ENCODE measurements at regions not wholly inside any gene's neighbourhood (a gene's known extent, or its start where the extent isn't known, plus 50 kb on each side); places are given as distances from the start of the nearest gene placed in this dataset.

DNA sequence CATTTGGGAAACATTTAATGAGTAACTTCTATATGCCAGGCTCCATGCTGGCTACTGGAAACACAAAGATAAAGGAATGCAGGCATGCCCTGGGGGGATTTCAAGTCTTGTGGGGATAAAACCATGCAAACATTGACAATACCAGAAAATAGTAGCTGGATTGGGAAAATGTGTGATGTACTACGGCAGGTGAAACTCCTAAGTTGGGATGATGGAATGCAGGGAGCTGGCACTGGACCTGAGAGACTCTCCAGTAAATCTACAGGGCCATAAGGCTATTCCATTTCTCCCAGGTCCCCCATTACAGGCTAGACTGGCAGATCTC, 68.2 kb upstream of the NTRK3 start:
- TF ChIP-seq GABPA (IDR thresholded peaks at IDR 0.05; ENCODE audit: low read depth): no peak
- TF ChIP-seq, protein P1, sequence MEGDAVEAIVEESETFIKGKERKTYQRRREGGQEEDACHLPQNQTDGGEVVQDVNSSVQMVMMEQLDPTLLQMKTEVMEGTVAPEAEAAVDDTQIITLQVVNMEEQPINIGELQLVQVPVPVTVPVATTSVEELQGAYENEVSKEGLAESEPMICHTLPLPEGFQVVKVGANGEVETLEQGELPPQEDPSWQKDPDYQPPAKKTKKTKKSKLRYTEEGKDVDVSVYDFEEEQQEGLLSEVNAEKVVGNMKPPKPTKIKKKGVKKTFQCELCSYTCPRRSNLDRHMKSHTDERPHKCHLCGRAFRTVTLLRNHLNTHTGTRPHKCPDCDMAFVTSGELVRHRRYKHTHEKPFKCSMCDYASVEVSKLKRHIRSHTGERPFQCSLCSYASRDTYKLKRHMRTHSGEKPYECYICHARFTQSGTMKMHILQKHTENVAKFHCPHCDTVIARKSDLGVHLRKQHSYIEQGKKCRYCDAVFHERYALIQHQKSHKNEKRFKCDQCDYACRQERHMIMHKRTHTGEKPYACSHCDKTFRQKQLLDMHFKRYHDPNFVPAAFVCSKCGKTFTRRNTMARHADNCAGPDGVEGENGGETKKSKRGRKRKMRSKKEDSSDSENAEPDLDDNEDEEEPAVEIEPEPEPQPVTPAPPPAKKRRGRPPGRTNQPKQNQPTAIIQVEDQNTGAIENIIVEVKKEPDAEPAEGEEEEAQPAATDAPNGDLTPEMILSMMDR (IDR thresholded peaks at IDR 0.05; ENCODE audit: insufficient read depth, low read length): no peak
- TF ChIP-seq POLR2AphosphoS5 (IDR thresholded peaks at IDR 0.05; ENCODE audit: low read depth): no peak
- TF ChIP-seq, protein P2, sequence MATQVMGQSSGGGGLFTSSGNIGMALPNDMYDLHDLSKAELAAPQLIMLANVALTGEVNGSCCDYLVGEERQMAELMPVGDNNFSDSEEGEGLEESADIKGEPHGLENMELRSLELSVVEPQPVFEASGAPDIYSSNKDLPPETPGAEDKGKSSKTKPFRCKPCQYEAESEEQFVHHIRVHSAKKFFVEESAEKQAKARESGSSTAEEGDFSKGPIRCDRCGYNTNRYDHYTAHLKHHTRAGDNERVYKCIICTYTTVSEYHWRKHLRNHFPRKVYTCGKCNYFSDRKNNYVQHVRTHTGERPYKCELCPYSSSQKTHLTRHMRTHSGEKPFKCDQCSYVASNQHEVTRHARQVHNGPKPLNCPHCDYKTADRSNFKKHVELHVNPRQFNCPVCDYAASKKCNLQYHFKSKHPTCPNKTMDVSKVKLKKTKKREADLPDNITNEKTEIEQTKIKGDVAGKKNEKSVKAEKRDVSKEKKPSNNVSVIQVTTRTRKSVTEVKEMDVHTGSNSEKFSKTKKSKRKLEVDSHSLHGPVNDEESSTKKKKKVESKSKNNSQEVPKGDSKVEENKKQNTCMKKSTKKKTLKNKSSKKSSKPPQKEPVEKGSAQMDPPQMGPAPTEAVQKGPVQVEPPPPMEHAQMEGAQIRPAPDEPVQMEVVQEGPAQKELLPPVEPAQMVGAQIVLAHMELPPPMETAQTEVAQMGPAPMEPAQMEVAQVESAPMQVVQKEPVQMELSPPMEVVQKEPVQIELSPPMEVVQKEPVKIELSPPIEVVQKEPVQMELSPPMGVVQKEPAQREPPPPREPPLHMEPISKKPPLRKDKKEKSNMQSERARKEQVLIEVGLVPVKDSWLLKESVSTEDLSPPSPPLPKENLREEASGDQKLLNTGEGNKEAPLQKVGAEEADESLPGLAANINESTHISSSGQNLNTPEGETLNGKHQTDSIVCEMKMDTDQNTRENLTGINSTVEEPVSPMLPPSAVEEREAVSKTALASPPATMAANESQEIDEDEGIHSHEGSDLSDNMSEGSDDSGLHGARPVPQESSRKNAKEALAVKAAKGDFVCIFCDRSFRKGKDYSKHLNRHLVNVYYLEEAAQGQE (IDR thresholded peaks at IDR 0.05; ENCODE audit: insufficient replicate concordance, low read depth): no peak
- TF ChIP-seq SPI1 (IDR thresholded peaks at IDR 0.05; ENCODE audit: borderline replicate concordance, low read depth): no peak
- Histone ChIP-seq H3K27me3 (ENCODE audit: insufficient read depth, poor library complexity, severe bottlenecking) (peaks cover 2% of the 10 kb centered on the region), H3K27ac (replicated peaks) (no peak overlapping the region), H3K4me3 (replicated peaks; ENCODE audit: insufficient read depth, low read length) (no peak overlapping the region)
- DNase-seq (ENCODE audit: low read depth in 1 of 2, low spot score in 1 of 2): no peak

DNA sequence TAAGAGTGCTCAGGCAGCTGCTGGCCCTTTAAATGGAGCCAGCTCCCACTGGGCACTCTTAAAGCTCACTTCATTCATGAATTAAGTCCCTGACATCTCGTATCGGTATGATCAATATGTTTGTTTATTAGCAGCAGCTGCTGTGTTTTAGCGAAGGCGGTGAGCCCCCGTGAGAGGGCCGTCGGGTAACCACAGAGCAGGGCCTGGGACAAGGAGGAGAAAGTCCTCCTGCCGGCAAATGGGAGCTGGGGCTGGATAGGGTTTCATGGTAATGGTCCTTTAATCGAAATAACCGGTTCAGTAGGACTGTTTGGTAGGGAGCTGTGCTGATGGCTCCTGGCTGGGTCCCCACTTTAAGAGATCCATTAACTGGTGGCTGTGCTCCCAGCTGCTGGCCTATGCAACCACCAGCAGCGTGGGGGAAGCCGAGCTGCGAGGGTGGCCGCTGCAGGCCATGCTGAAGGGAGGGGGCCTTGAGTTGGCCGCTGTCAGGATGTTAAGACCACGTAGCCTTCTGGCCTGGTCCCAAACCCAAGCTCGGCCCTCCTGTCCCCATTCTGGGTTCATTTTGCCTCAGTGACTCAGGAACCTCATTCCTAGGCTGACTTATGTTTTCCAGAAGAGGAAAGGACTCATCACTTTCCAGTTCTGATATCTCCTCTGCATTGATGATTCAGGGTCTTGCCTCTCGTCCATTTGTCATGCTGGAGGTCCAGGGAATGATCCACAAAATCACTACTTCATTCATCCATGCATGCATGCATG, 67.6 kb upstream of the NTRK3 start:
- no peak overlapping the region for H3K27ac ChIP-seq (replicated peaks)
- TF ChIP-seq GABPA (IDR thresholded peaks at IDR 0.05; ENCODE audit: low read depth) (no peak), POLR2AphosphoS5 (IDR thresholded peaks at IDR 0.05; ENCODE audit: low read depth) (no peak), SPI1 (IDR thresholded peaks at IDR 0.05; ENCODE audit: borderline replicate concordance, low read depth) (no peak)
- TF ChIP-seq, protein P1 (IDR thresholded peaks at IDR 0.05; ENCODE audit: insufficient read depth, low read length): no peak
- TF ChIP-seq, protein P2 (IDR thresholded peaks at IDR 0.05; ENCODE audit: insufficient replicate concordance, low read depth): no peak
- H3K4me3 ChIP-seq (replicated peaks; ENCODE audit: insufficient read depth, low read length): no peak overlapping the region
- H3K27me3 ChIP-seq (ENCODE audit: insufficient read depth, poor library complexity, severe bottlenecking): peaks cover 2% of the 10 kb centered on the region
- no peak for DNase-seq (ENCODE audit: low read depth in 1 of 2, low spot score in 1 of 2)

DNA sequence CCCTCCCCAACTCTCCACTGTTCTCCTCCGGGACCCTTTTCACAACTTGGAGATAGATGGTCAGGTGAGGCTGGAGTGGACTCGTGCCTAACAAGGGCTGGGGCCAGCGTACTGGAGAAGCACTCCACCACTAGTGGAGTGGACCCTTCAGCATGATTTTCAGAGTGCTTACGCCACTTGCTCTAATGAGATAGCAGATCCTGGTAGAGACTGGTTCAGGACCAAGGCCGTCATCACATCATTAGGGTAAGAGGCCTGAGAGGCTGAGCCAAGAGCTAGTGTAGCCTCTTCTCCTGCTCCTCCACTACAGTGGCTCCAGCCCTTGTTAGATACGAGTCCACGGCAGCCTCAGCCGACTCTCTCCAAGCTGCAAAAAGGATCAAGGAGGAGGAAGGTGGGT, 66.9 kb upstream of the NTRK3 start:
- Histone ChIP-seq H3K27me3 (ENCODE audit: insufficient read depth, poor library complexity, severe bottlenecking) (peaks cover 2% of the 10 kb centered on the region), H3K27ac (replicated peaks) (no peak overlapping the region), H3K4me3 (replicated peaks; ENCODE audit: insufficient read depth, low read length) (no peak overlapping the region)
- no peak for TF ChIP-seq POLR2AphosphoS5 (IDR thresholded peaks at IDR 0.05; ENCODE audit: low read depth)
- no peak for TF ChIP-seq SPI1 (IDR thresholded peaks at IDR 0.05; ENCODE audit: borderline replicate concordance, low read depth)
- TF ChIP-seq, protein P2 (IDR thresholded peaks at IDR 0.05; ENCODE audit: insufficient replicate concordance, low read depth): no peak
- TF ChIP-seq, protein P1 (IDR thresholded peaks at IDR 0.05; ENCODE audit: insufficient read depth, low read length): no peak
- TF ChIP-seq GABPA (IDR thresholded peaks at IDR 0.05; ENCODE audit: low read depth): no peak
- DNase-seq (ENCODE audit: low read depth in 1 of 2, low spot score in 1 of 2): no peak

All from HL-60 (cell line).